BLaER1 (cell line): ENCODE measurements at regions not wholly inside any gene's neighbourhood (a gene's known extent, or its start where the extent isn't known, plus 50 kb on each side); places are given as distances from the start of the nearest gene placed in this dataset.

Experiments used
- H3K27ac ChIP-seq: shearing (Covaris generic); formaldehyde crosslinking; 2 replicates; pipeline ENCODE4 v1.8.1; 2022
- H3K27me3 ChIP-seq: shearing (Covaris generic); formaldehyde crosslinking; 2 replicates; pipeline ENCODE4 v1.8.1; 2022
- H3K36me3 ChIP-seq: shearing (Covaris generic); formaldehyde crosslinking; 2 replicates; pipeline ENCODE4 v1.8.1; 2022
- H3K4me1 ChIP-seq: shearing (Covaris generic); formaldehyde crosslinking; 2 replicates; pipeline ENCODE4 v1.8.1; 2022
- H3K4me2 ChIP-seq: shearing (Covaris generic); formaldehyde crosslinking; 2 replicates; pipeline ENCODE4 v1.8.1; 2022
- H3K4me3 ChIP-seq: shearing (Covaris generic); formaldehyde crosslinking; 2 replicates; pipeline ENCODE4 v1.8.1; 2022
- H3K9ac ChIP-seq: shearing (Covaris generic); formaldehyde crosslinking; 2 replicates; pipeline ENCODE4 v1.8.1; 2022
- H3K9me3 ChIP-seq: shearing (Covaris generic); formaldehyde crosslinking; 2 replicates; pipeline ENCODE4 v1.8.1; 2022
- H4K20me1 ChIP-seq: shearing (Covaris generic); formaldehyde crosslinking; 2 replicates; pipeline ENCODE4 v1.8.1; 2022
- Cebpa-rat ChIP-seq: shearing (Covaris generic); IDR thresholded peaks from 2 replicates; pipeline ENCODE4 v1.8.1; 2022

- H3K4me2 ChIP-seq, result no peak overlapping the region
- H3K27me3 ChIP-seq, result peaks cover 13% of the 10 kb centered on the region
- H3K4me1 ChIP-seq, result peaks cover 7% of the 10 kb centered on the region; the same call in 1 of the 2 replicates
- H3K9me3 ChIP-seq, result peaks cover 24% of the 10 kb centered on the region
- no peaks in the 10 kb centered on the region; the same call in 1 of the 2 replicates for H4K20me1 ChIP-seq
- H3K4me3 ChIP-seq, result no peak overlapping the region
- no peaks in the 10 kb centered on the region for H3K36me3 ChIP-seq
- no peak overlapping the region for H3K27ac ChIP-seq
- H3K9ac ChIP-seq, result no peak overlapping the region
- no peak for TF ChIP-seq Cebpa-rat
Observed at GRCh38 chr1:2942410-2942809, 78.9 kb upstream of the ACTRT2 start.

GRCh38 chr1:2943686-2944260 lies 77.5 kb upstream of the ACTRT2 start:
- Histone ChIP-seq H4K20me1 (peaks cover 5% of the 10 kb centered on the region; the same call in 1 of the 2 replicates), H3K4me1 (peaks cover 16% of the 10 kb centered on the region), H3K4me2 (no peak overlapping the region), H3K36me3 (no peaks in the 10 kb centered on the region), H3K9me3 (peaks cover 24% of the 10 kb centered on the region), H3K9ac (no peak overlapping the region), H3K27ac (no peak overlapping the region), H3K4me3 (no peak overlapping the region), H3K27me3 (peaks cover 22% of the 10 kb centered on the region)
- no peak for TF ChIP-seq Cebpa-rat

GRCh38 chr1:2944705-2945104 lies 76.6 kb upstream of the ACTRT2 start:
- Histone ChIP-seq H3K27me3 (peaks cover 27% of the 10 kb centered on the region), H3K9ac (no peak overlapping the region), H3K27ac (no peak overlapping the region), H3K36me3 (no peaks in the 10 kb centered on the region), H4K20me1 (peaks cover 10% of the 10 kb centered on the region; the same call in 1 of the 2 replicates), H3K9me3 (peaks cover 24% of the 10 kb centered on the region), H3K4me3 (no peak overlapping the region), H3K4me1 (peaks cover 24% of the 10 kb centered on the region), H3K4me2 (no peak overlapping the region)
- TF ChIP-seq Cebpa-rat, result no peak

DNA sequence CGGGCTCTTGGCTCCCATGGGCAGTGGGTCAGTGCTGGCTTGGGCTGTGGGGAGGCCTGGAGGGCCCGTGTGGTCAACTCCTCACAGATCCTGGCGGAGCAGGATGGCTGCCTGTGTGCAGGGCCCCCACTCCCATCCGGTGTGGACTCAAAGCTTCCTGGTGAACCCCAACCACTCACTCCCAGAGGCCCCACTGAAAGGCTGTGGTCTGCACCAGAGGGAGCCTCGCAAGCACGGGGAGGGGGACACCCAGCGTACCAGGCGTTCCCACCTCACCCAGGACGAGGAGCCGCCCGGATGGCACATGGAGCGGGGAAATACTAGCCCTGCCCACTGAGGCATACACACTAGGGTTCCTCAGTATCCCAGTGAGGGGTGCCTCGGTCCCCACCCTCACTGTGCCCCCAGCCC lies 75.4 kb upstream of the ACTRT2 start:
- Histone ChIP-seq H3K36me3 (no peaks in the 10 kb centered on the region), H4K20me1 (peaks cover 10% of the 10 kb centered on the region; the same call in 1 of the 2 replicates), H3K4me3 (no peak overlapping the region), H3K9ac (no peak overlapping the region), H3K27me3 (peaks cover 34% of the 10 kb centered on the region), H3K27ac (no peak overlapping the region), H3K4me2 (no peak overlapping the region), H3K4me1 (peaks cover 35% of the 10 kb centered on the region), H3K9me3 (peaks cover 13% of the 10 kb centered on the region)
- no peak for TF ChIP-seq Cebpa-rat

DNA sequence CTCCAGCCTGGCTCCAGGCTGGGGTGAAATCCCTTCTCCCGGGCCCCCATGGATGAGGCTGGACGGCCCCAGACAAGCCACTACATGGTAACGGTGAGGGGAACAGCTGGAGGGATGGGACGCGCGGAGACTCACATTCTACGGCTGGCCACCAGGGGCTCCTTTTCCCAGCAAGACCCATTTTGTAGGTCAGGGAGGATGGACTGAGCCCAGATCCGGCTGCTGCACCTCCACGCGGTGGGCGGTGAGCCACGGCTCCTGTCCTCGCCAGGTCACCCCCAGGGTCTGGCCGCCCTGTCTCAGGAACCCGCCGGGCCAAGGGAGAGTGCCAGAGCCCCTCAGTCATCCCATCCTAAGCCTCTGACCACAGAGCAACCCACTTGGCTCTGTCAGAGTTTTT lies 75.0 kb upstream of the ACTRT2 start:
- H4K20me1 ChIP-seq, result peaks cover 10% of the 10 kb centered on the region; the same call in 1 of the 2 replicates
- H3K9ac ChIP-seq, result no peak overlapping the region
- H3K4me1 ChIP-seq, result peaks cover 38% of the 10 kb centered on the region
- no peaks in the 10 kb centered on the region for H3K36me3 ChIP-seq
- H3K4me3 ChIP-seq, result no peak overlapping the region
- no peak overlapping the region for H3K4me2 ChIP-seq
- TF ChIP-seq Cebpa-rat, result no peak
- H3K27ac ChIP-seq, result no peak overlapping the region
- peaks cover 9% of the 10 kb centered on the region for H3K9me3 ChIP-seq
- H3K27me3 ChIP-seq, result peaks cover 36% of the 10 kb centered on the region

DNA sequence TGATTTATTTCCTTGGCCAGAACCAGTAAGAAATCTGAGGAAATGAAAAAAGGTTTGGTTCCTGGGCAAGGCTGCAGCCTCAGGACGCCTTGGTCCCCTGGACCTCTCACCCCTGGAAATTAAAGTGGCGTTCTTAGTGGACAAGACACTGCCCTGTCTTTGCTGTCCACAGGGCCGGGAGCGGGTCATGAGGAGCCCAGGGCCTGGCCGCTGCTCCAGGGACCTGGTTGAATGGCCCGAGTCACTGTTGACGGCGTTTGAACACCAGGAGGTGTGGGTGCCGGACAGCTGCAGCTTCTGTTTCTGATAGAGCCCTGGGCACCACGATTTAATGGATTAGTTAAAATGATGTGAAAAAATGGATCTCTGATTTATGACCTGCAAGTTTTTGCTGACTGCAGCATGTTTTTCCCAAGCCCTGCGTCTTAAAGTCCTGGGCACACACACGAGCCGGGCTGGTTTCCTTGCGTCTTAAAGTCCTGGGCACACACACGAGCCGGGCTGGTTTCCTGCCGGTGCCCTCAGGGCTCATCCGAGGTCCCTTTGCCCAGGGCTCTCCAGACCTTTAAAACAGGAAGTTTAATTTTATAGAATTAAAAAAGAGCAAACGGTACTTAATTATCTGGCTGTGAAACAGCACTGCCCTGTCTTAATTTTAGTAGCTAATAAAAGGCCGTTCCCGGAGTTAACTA lies 74.1 kb upstream of the ACTRT2 start:
- Histone ChIP-seq H3K9ac (0 out of 2 replicates have a peak overlapping the region, but pooled peaks have one; percentile 6), H3K9me3 (peaks cover under 1% of the 10 kb centered on the region; the same call in 1 of the 2 replicates), H3K4me3 (no peak overlapping the region), H3K27me3 (peaks cover 36% of the 10 kb centered on the region), H4K20me1 (peaks cover 10% of the 10 kb centered on the region; the same call in 1 of the 2 replicates), H3K27ac (no peak overlapping the region), H3K4me1 (peaks cover 38% of the 10 kb centered on the region), H3K36me3 (no peaks in the 10 kb centered on the region), H3K4me2 (peak overlapping the region; percentile 39; the same call in 1 of the 2 replicates)
- TF ChIP-seq Cebpa-rat, result no peak

DNA sequence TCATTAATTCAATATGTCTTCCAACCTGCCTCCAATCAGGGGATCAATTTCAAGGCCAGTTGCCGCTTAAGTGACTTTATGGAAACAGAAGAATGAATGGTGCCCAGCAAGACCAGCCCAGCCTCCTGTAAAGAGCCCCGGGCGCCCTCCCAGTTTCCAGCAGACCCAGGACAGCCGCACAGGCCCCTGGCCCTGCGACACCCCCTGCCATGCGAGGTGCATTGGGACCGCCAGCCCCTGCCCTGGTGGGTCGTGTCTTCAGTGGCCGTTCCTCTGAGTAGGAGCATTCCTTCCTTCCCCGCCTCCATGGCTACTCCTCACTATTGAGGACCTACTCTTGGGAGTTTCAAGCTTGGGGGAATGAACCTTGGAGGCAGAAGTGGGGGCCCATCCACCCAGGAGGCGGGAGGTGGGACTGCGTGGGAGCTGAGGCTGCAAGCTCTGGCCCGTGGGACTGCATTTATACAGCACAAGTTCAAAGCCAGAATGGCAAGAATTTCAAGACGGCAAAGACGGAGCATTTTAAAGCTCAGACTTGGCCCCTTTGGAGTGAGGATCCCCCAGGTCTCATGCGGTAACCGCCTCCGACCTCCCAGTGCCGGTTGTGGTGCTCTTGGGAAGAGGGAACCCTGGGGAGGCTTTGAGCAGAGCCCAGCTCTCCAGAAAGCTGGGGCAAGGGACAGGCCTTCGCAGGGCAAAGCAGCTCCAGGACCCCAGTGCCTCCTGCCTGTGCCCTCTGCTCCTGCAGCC lies 73.1 kb upstream of the ACTRT2 start:
- Histone ChIP-seq H3K4me3 (no peak overlapping the region), H3K9ac (no peak overlapping the region), H3K4me2 (peak overlapping the region; percentile 60), H3K27ac (no peak overlapping the region), H3K36me3 (no peaks in the 10 kb centered on the region), H3K9me3 (peaks cover 6% of the 10 kb centered on the region), H3K27me3 (peaks cover 40% of the 10 kb centered on the region), H3K4me1 (peaks cover 38% of the 10 kb centered on the region), H4K20me1 (peaks cover 10% of the 10 kb centered on the region; the same call in 1 of the 2 replicates)
- no peak for TF ChIP-seq Cebpa-rat

DNA sequence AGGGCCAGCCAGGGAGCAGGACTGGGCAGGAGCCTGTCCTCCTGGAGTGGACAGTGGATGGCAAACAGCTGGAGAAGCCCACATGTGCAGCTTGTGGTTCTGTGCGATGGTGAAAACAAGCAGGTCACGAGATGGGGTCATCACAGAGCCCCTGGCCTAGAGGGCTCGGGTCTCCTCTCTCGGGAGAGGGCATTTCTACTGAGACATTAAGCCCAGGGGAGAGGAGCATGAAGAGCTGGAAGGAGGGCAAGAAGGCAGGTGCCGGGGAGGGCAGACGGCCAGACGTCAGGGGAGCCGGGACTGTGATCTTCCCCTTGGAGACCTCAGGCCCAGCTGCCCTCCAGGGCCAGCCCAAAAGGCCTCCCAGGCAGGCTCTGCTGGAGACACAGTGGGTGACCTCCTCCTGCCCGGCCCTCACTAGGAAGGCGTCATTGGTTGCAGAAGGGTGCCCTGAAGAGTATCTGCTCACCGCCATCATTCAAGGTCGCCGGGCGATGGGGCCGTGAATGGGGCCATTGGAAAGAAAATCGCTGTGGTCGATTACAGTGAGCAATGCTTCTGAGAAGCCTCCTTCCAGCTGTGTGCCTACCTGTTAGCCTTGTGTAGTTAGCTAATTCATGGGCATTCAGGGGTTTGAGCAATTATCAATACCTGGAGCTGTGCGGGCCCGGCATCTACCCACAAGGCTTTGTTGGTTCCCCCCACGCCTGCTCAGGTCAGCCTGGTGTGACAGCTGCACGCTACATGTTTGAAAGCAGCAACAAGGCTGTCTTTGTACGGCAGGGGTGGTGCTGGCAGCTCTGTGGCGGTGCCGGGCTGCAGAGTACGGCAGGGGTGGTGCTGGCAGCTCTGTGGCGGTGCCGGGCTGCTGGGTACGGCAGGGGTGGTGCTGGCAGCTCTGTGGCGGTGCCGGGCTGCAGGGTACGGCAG lies 72.3 kb upstream of the ACTRT2 start:
- H3K4me2 ChIP-seq, result peak overlapping the region; percentile 60
- peaks cover 41% of the 10 kb centered on the region for H3K4me1 ChIP-seq
- H4K20me1 ChIP-seq, result peaks cover 10% of the 10 kb centered on the region; the same call in 1 of the 2 replicates
- H3K9me3 ChIP-seq, result peaks cover 13% of the 10 kb centered on the region
- H3K9ac ChIP-seq, result no peak overlapping the region
- peaks cover 40% of the 10 kb centered on the region for H3K27me3 ChIP-seq
- no peak overlapping the region for H3K4me3 ChIP-seq
- TF ChIP-seq Cebpa-rat, result no peak
- H3K36me3 ChIP-seq, result no peaks in the 10 kb centered on the region
- no peak overlapping the region for H3K27ac ChIP-seq
